Adrenal gland (tissue), 5 donors: ENCODE measurements at regions not wholly inside any gene's neighbourhood (a gene's known extent, or its start where the extent isn't known, plus 50 kb on each side); places are given as distances from the start of the nearest gene placed in this dataset.

ENCODE experiments used
- CTCF ChIP-seq, 6 experiments: fragments of 450-650 bp in 4 of 6; fragments of 200-600 bp in 2 of 6; sonication (generic) in 1 of 6; IDR thresholded peaks; 1 replicate in 5 of 6; 2 replicates in 1 of 6; pipeline versions ENCODE4 v1.5.1 to v1.8.0; 2016 to 2021; ENCODE audit warnings: antibody characterized with exemption in 6 of 6, mild to moderate bottlenecking in 2 of 6, moderate library complexity in 1 of 6
- POLR2A ChIP-seq, 2 donors: fragments of 450-650 bp; IDR thresholded peaks; one replicate each; pipeline ENCODE4 v1.6.1; 2017; ENCODE audit warnings: antibody characterized with exemption in 2 of 2, mild to moderate bottlenecking in 2 of 2, moderate library complexity in 1 of 2
- donor health status: DM: no; HTN: no; CAD: no.

DNA sequence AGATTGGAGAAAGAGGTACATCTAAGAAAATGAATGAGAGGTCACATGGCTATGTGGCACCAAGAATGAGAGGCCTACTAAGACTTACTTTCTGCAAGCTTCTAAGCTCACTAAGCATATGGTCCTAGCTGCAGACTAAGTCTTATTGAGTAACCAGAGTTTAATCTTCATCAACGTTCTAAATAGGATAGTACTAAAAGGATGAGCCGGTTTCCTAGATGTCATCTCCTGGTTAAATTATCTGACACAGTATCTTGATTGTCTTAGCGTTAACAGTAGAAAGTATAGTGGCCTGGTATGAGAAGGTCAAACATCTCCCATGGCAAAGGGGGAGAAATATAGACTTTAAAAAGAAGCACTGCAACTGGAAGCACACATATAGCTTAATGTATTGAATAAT, 448.1 kb downstream of the PDGFC start:
- TF ChIP-seq POLR2A (IDR thresholded peaks at IDR 0.05) = no peak
- no peak for TF ChIP-seq CTCF (IDR thresholded peaks at IDR 0.05)
